HepG2 (cell line): ENCODE measurements at regions not wholly inside any gene's neighbourhood (a gene's known extent, or its start where the extent isn't known, plus 50 kb on each side); places are given as distances from the start of the nearest gene placed in this dataset.

Experiments used
- ATAC-seq: fragments of 200-7000 bp; cut with Tn5 transposase; 3 replicates; pipeline ENCODE4 v1.9.1; 2020; ENCODE audit warnings: mild to moderate bottlenecking, moderate library complexity
- BruUV-seq: library from RNA; stranded (reverse); fragments of 400-500 nt; replicated peaks from 2 replicates; lab custom pipeline; 2021; lab: Mats Ljungman, UMichigan
- CTCF ChIA-PET: fragments of 300-600 bp; formaldehyde crosslinking; extraction: SDS; loops from one replicate; lab custom pipeline; 2021; ENCODE audit warnings: low total read pairs, inconsistent platforms, low intra/inter-chr PET ratio; lab: Yijun Ruan, JAX
- POLR2A ChIA-PET: fragments of 350-600 bp; sonication (Branson Sonifier 250); formaldehyde crosslinking; loops from one replicate; lab custom pipeline; 2020; ENCODE audit warnings: antibody characterized with exemption, inconsistent platforms; lab: Yijun Ruan, JAX
- DNase-seq: peaks from one replicate; pipeline ENCODE4 v3.0.0-alpha.2; 2015; ENCODE audit warnings: low spot score
- FAIRE-seq: peaks from 3 replicates; lab custom pipeline; 2011; peaks lifted over from hg19 to GRCh38; lab: Jason Lieb, UNC
- H2AFZ ChIP-seq: one replicate; pipeline ENCODE4 v1.6.1; 2011; ENCODE audit warnings: low read length, inconsistent platforms
- H3K27ac ChIP-seq: fragments of 300-600 bp; 3 replicates; pipeline ENCODE4 v1.8.0; 2011; ENCODE audit warnings: mixed run types, mild to moderate bottlenecking, mixed read lengths, low read length, inconsistent platforms; ENCODE audit not compliant: insufficient read depth; ENCODE audit errors: extremely low read length
- H3K27me3 ChIP-seq, 2 experiments: fragments of 200-600 bp in 1 of 2; 2 replicates in 1 of 2; 3 replicates in 1 of 2; pipeline versions ENCODE4 v1.6.0 to v1.8.0; 2011; ENCODE audit warnings: low read length in 2 of 2, mild to moderate bottlenecking in 2 of 2, moderate library complexity in 2 of 2, inconsistent platforms in 1 of 2; ENCODE audit not compliant: insufficient read depth in 2 of 2, control insufficient read depth in 1 of 2
- H3K36me3 ChIP-seq, 2 experiments: fragments of 200-600 bp in 1 of 2; replicated peaks in 1 of 2; 2 replicates in 1 of 2; 3 replicates in 1 of 2; pipeline versions ENCODE4 v1.5.1 to v1.8.0; 2011; ENCODE audit warnings: low read length in 2 of 2, inconsistent platforms in 1 of 2; ENCODE audit not compliant: insufficient read depth in 2 of 2, control insufficient read depth in 1 of 2
- H3K4me1 ChIP-seq: 2 replicates; pipeline ENCODE4 v1.5.1; 2012; ENCODE audit warnings: low read length, inconsistent platforms; ENCODE audit not compliant: insufficient read depth
- H3K4me2 ChIP-seq: 2 replicates; pipeline ENCODE4 v1.6.0; 2011; ENCODE audit warnings: low read depth, low read length, inconsistent platforms
- H3K4me3 ChIP-seq, 3 experiments: fragments of 200-600 bp in 1 of 3; sonication (generic), shearing (Covaris generic) in 1 of 3; replicated peaks in 1 of 3; 2 replicates each; pipeline ENCODE4 v1.5.1; 2011 to 2016; ENCODE audit warnings: low read length in 3 of 3, inconsistent platforms in 2 of 3, low read depth in 2 of 3, mild to moderate bottlenecking in 2 of 3, control low read depth in 1 of 3, mixed read lengths in 1 of 3; ENCODE audit not compliant: insufficient read depth in 1 of 3
- H3K79me2 ChIP-seq: one replicate; pipeline ENCODE4 v1.6.1; 2011; ENCODE audit warnings: low read length, inconsistent platforms; ENCODE audit not compliant: insufficient read depth
- H3K9ac ChIP-seq: 2 replicates; pipeline ENCODE4 v1.6.0; 2011; ENCODE audit warnings: mild to moderate bottlenecking, low read depth, low read length, inconsistent platforms; ENCODE audit not compliant: insufficient read depth
- H3K9me3 ChIP-seq: 2 replicates; pipeline ENCODE4 v1.5.1; 2012; ENCODE audit warnings: mild to moderate bottlenecking, low read length
- H4K20me1 ChIP-seq: 2 replicates; pipeline ENCODE4 v1.6.0; 2011; ENCODE audit warnings: inconsistent platforms, mild to moderate bottlenecking, low read length, moderate library complexity; ENCODE audit not compliant: insufficient read depth
- CBX1 ChIP-seq: IDR thresholded peaks from one replicate; pipeline ENCODE4 v1.6.1; 2016; ENCODE audit warnings: antibody characterized with exemption, low read depth
- MTA3 ChIP-seq: sonication (generic); formaldehyde crosslinking; IDR thresholded peaks from 2 replicates; pipeline ENCODE4 v1.4.0; 2020; ENCODE audit warnings: missing genetic modification reagents
- MYNN ChIP-seq: sonication (generic); formaldehyde crosslinking; IDR thresholded peaks from 2 replicates; pipeline ENCODE4 v1.4.0; 2020; ENCODE audit warnings: mild to moderate bottlenecking, low read depth, missing genetic modification reagents
- NKX3-1 ChIP-seq: sonication (generic); formaldehyde crosslinking; IDR thresholded peaks from 2 replicates; pipeline ENCODE4 v1.5.0; 2020; ENCODE audit warnings: missing genetic modification reagents
- SOX13 ChIP-seq, 3 experiments: fragments of 450-650 bp in 1 of 3; sonication (generic) in 1 of 3; formaldehyde crosslinking in 1 of 3; IDR thresholded peaks in 2 of 3; conservative IDR thresholded peaks in 1 of 3; 2 replicates each; pipeline versions ENCODE4 v1.5.0 to v1.6.1; 2016 to 2020; ENCODE audit warnings: antibody characterized with exemption in 1 of 3, mild to moderate bottlenecking in 1 of 3, missing compliant biosample characterization in 1 of 3, missing genetic modification reagents in 1 of 3, moderate library complexity in 1 of 3
- ZFP90 ChIP-seq: sonication (generic); formaldehyde crosslinking; IDR thresholded peaks from 2 replicates; pipeline ENCODE4 v1.8.0; 2022; ENCODE audit warnings: missing genetic modification reagents, mild to moderate bottlenecking, inconsistent platforms, borderline replicate concordance
- WGBS: methylation state at CpG from one replicate; pipeline ENCODE4 v1.1.6; 2017; ENCODE audit warnings: low lambda C conversion rate; 5-methylcytosine and 5-hydroxymethylcytosine counted together
- in situ Hi-C: cut with HindIII; loops from 2 replicates; pipeline ENCODE4 v1.10.0; 2017; ENCODE audit warnings: low pct_unique_long_range_greater_than_20kb; ENCODE audit not compliant: extremely low pct_ligation_motif_present
- intact Hi-C: fragments of 100-400 bp; cut with micrococcal nuclease; formaldehyde crosslinking; loops from one replicate; pipeline ENCODE4 v1.10.0; 2022; ENCODE audit not compliant: unreplicated experiment
- TF ChIP-seq, protein P1 (sequence below): sonication (generic); formaldehyde crosslinking; IDR thresholded peaks from 2 replicates; pipeline ENCODE4 v1.5.0; 2020; ENCODE audit warnings: mild to moderate bottlenecking, missing genetic modification reagents
- TF ChIP-seq, protein P2 (sequence below): sonication (generic); formaldehyde crosslinking; conservative IDR thresholded peaks from 2 replicates; pipeline ENCODE4 v1.4.0; 2020; ENCODE audit warnings: missing genetic modification reagents
- TF ChIP-seq, protein P3 (sequence below): sonication (generic); formaldehyde crosslinking; IDR thresholded peaks from 2 replicates; pipeline ENCODE4 v1.4.0; 2020; ENCODE audit warnings: missing genetic modification reagents, mild to moderate bottlenecking, borderline replicate concordance

DNA sequence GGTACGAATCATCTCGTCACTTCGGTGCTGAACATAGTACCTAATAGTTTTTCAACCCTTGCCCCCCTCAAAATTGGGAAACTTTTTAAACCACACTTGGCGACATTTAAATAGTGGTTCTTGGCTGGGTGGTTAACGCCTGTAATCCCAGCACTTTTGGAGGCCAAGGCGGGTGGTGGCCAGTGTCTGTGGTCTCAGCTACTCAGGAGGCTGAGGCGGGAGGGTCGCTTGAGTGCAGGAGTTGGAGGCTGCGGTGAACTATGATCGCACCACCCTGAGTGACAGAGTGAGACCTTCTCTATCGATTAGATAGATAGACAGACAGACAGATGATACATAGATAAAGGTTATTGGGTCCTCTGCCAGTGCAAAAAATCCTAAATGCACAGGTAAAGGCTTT lies 55.5 kb upstream of the RASAL2 start:
- Histone ChIP-seq H3K36me3 (no peaks in the 10 kb centered on the region), H3K4me1 (peaks cover 59% of the 10 kb centered on the region)
- CTCF ChIA-PET: interaction anchor here (1.4 to 2.0 kb wide), 3 partner anchors 17 to 90 kb away, joined by 4 to 10 read pairs (median 7); no protein-coding TSS in a partner anchor
- no peak for DNase-seq
- no peak for TF ChIP-seq NKX3-1
- TF ChIP-seq, protein P1, sequence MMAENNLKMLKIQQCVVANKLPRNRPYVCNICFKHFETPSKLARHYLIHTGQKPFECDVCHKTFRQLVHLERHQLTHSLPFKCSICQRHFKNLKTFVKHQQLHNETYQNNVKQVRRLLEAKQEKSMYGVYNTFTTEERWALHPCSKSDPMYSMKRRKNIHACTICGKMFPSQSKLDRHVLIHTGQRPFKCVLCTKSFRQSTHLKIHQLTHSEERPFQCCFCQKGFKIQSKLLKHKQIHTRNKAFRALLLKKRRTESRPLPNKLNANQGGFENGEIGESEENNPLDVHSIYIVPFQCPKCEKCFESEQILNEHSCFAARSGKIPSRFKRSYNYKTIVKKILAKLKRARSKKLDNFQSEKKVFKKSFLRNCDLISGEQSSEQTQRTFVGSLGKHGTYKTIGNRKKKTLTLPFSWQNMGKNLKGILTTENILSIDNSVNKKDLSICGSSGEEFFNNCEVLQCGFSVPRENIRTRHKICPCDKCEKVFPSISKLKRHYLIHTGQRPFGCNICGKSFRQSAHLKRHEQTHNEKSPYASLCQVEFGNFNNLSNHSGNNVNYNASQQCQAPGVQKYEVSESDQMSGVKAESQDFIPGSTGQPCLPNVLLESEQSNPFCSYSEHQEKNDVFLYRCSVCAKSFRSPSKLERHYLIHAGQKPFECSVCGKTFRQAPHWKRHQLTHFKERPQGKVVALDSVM: peak; percentile 79
- TF ChIP-seq, protein P2, sequence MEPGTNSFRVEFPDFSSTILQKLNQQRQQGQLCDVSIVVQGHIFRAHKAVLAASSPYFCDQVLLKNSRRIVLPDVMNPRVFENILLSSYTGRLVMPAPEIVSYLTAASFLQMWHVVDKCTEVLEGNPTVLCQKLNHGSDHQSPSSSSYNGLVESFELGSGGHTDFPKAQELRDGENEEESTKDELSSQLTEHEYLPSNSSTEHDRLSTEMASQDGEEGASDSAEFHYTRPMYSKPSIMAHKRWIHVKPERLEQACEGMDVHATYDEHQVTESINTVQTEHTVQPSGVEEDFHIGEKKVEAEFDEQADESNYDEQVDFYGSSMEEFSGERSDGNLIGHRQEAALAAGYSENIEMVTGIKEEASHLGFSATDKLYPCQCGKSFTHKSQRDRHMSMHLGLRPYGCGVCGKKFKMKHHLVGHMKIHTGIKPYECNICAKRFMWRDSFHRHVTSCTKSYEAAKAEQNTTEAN (CRISPR knock-in tag): 0 out of 2 replicates have a peak, but pooled peaks have one; percentile 6
- TF ChIP-seq, all 625 proteins: peak for 2
- intact Hi-C loops: loop anchor here (2.0 to 5.0 kb wide), 2 partner anchors 56 to 81 kb away; partner anchors contain the start of gene RASAL2
- in situ Hi-C loops: no loop called here
- no peaks in the 10 kb centered on the region for H3K79me2 ChIP-seq
- no peaks in the 10 kb centered on the region for H4K20me1 ChIP-seq
- no peaks in the 10 kb centered on the region for H3K9me3 ChIP-seq
- H3K27me3 ChIP-seq: no peaks in the 10 kb centered on the region; a peak in 1 of 5 replicates
- POLR2A ChIA-PET: interaction anchor here (0.9 to 1.7 kb wide), 8 partner anchors 12 to 77 kb away, joined by 3 to 58 read pairs (median 5); partner anchors contain the start of gene SEC16B
- WGBS: 79% methylated on average over 11 of the region's 11 CpGs
- H3K4me3 ChIP-seq: peak overlapping the region; percentile 62 to 70 (median 67); a peak in 4 of 6 replicates
- no peak for FAIRE-seq
- H2AFZ ChIP-seq: peak overlapping the region; percentile 52
- peak overlapping the region; percentile 68 for H3K4me2 ChIP-seq
- no peak for ATAC-seq
- BruUV-seq: TSS peak; percentile 89
- peak overlapping the region; percentile 55 for H3K27ac ChIP-seq
- peak overlapping the region; percentile 55 for H3K9ac ChIP-seq

DNA sequence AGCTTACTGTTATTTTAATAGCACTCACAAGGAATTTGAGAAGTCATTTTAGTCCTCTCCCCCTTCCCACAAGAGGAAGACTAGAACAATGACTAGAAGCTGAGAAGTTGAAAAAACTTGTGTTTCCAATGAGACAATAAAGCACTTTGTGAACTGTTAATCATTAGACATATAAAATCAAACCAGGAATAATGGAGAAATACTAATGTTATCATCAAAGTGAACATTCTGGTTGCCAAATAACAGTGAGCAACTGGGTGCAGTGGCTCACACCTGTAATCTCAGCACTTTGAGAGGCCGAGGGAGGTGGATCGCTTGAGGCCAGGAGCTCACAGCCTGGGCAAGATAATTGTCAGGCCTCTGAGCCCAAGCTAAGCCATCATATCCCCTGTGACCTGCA lies 54.0 kb upstream of the RASAL2 start:
- no peaks in the 10 kb centered on the region; the same call in 1 of the 2 replicates for H3K9me3 ChIP-seq
- no peak for DNase-seq
- no peaks in the 10 kb centered on the region for H4K20me1 ChIP-seq
- no peaks in the 10 kb centered on the region; a peak in 1 of 5 replicates for H3K27me3 ChIP-seq
- ChIA-PET POLR2A (interaction anchor here (1.4 kb wide), 1 partner anchor 9 kb away, joined by 3 read pairs; no protein-coding TSS in a partner anchor), CTCF (no interaction called here)
- no peak overlapping the region for H2AFZ ChIP-seq
- FAIRE-seq: no peak
- 59% methylated on average over 2 of the region's 2 CpGs for WGBS
- no peak overlapping the region for H3K27ac ChIP-seq
- H3K4me2 ChIP-seq: no peak overlapping the region
- H3K36me3 ChIP-seq: no peaks in the 10 kb centered on the region
- intact Hi-C loops: loop anchor here (2.0 to 5.0 kb wide), 2 partner anchors 55 to 83 kb away; partner anchors contain the start of gene RASAL2
- BruUV-seq: no TSS peak
- peaks cover 44% of the 10 kb centered on the region for H3K4me1 ChIP-seq
- no peak overlapping the region for H3K9ac ChIP-seq
- ATAC-seq: no peak
- H3K4me3 ChIP-seq: no peak overlapping the region
- TF ChIP-seq SOX13 (IDR thresholded peaks at IDR 0.05) (no peak), SOX13 (CRISPR knock-in tag; conservative IDR thresholded peaks at IDR 0.05 in 1 of 2, IDR thresholded peaks at IDR 0.05 in 1 of 2) (peak in 1 of 2 experiments; percentile 21; a peak in 1 of 4 replicates), MTA3 (CRISPR knock-in tag) (no peak), ZFP90 (no peak), CBX1 (no peak), MYNN (CRISPR knock-in tag) (no peak)
- TF ChIP-seq, protein P3, sequence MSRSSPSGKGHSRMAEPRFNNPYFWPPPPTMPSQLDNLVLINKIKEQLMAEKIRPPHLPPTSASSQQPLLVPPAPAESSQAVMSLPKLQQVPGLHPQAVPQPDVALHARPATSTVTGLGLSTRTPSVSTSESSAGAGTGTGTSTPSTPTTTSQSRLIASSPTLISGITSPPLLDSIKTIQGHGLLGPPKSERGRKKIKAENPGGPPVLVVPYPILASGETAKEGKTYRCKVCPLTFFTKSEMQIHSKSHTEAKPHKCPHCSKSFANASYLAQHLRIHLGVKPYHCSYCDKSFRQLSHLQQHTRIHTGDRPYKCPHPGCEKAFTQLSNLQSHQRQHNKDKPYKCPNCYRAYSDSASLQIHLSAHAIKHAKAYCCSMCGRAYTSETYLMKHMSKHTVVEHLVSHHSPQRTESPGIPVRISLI (CRISPR knock-in tag): no peak
- in situ Hi-C loops: no loop called here
- H3K79me2 ChIP-seq: no peaks in the 10 kb centered on the region
